H54 (cell line): ENCODE measurements at regions not wholly inside any gene's neighbourhood (a gene's known extent, or its start where the extent isn't known, plus 50 kb on each side); places are given as distances from the start of the nearest gene placed in this dataset.

Experiments used
- DNase-seq: peaks from one replicate; pipeline ENCODE4 v3.0.0; 2011; ENCODE audit warnings: low spot score, mixed read lengths; ENCODE audit not compliant: insufficient read length
- FAIRE-seq: peaks from 3 replicates; lab custom pipeline; 2011; peaks lifted over from hg19 to GRCh38; lab: Jason Lieb, UNC
- POLR2A ChIP-seq: IDR thresholded peaks from 2 replicates; pipeline ENCODE4 v1.6.1; 2011; ENCODE audit warnings: low read depth, mild to moderate bottlenecking, low read length

- no peak for TF ChIP-seq POLR2A
- no peak for FAIRE-seq
- DNase-seq, result no peak
Measured at GRCh38 chr2:173661586-173661985, 303.6 kb downstream of the SP3 start.

- TF ChIP-seq POLR2A, result no peak
- no peak for DNase-seq
- no peak for FAIRE-seq
Measured at GRCh38 chr2:173663353-173663752, 301.8 kb downstream of the SP3 start.

DNA sequence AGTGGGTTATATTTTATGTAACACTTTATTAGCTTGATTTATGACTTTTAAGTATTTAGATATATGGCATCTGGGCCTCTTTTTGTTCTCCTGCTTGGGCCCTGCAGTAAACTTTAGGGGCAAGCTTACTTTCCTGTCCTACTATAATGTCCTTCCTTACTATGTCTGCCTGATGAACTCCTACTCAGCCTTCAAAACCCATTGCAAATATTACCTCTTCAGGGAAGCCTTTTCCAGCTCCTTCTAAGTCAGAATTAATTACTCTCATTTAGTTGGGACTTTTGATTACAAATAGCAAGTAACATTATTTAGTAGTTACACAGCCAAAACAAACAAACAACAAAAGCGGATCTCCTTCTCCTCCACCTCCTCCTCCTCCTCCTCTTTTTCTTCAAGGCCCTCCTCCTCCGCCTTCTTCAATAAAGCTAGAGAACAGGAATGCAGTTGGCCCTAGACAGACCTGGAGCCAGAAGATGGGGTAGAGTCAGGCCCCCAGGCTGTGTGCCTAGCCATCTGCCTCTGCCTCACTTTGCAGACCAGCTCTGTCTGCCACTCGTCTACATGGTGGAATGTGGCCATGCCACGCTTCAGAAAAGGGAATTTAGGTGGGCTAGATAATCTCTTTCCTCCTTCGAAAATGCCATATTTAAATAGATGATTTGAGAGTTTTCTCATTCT lies 301.2 kb downstream of the SP3 start:
- no peak for DNase-seq
- FAIRE-seq, result no peak
- TF ChIP-seq POLR2A, result no peak

- no peak for DNase-seq
- TF ChIP-seq POLR2A, result no peak
- FAIRE-seq, result no peak
Measured at GRCh38 chr2:173664513-173664910, 300.7 kb downstream of the SP3 start.

GRCh38 chr2:173666171-173666888 lies 298.8 kb downstream of the SP3 start:
- no peak for TF ChIP-seq POLR2A
- FAIRE-seq (no peak), DNase-seq (no peak)

DNA sequence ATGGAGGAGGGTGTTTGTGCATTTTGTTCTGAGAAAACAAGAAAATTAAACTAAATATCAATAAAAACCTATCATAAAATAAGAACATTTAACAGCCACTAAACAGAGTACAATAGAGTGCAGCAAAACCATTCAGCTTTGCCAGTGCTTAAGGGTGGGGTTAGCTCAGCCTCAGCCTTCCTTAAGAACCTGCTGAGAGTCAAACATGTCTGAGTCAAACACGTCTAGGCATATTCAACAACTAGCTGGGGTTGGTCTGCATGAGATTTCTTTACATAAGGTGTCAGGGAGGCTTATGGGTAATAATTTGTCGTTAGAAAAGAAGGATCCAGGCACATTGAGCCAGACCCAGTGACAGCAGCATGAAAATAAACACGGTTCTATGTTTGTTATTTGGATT lies 298.2 kb downstream of the SP3 start:
- TF ChIP-seq POLR2A, result no peak
- DNase-seq (no peak), FAIRE-seq (peak; percentile 67)

GRCh38 chr2:173667415-173667814 lies 297.8 kb downstream of the SP3 start:
- FAIRE-seq (no peak), DNase-seq (no peak)
- no peak for TF ChIP-seq POLR2A

DNA sequence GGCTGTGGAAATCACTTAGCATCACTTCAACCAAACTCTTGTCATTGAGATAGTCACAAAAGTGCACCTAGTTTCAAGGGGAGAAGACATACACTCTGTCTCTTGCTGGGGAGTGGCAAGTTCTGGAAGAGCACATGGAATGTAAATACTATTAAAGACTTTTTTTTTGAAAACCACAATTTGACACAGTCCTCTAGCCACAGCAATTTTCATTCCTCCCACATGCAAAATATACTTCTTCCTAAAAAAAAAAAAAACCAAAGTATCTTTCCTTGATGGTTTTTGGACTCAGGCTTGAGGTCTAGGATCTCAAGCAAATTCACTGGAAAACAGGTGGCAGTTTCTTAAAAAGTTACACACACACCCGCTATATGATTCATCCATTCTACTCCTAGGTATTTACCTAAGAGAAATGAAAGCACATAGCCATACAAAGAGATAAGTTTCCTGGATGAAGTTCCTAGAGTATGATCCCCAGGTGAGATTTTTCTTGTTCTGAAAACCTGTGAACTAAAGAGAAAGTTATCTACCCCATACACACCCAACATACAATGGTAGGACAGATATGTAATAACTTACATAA lies 295.8 kb downstream of the SP3 start:
- no peak for TF ChIP-seq POLR2A
- FAIRE-seq (no peak), DNase-seq (no peak)

DNA sequence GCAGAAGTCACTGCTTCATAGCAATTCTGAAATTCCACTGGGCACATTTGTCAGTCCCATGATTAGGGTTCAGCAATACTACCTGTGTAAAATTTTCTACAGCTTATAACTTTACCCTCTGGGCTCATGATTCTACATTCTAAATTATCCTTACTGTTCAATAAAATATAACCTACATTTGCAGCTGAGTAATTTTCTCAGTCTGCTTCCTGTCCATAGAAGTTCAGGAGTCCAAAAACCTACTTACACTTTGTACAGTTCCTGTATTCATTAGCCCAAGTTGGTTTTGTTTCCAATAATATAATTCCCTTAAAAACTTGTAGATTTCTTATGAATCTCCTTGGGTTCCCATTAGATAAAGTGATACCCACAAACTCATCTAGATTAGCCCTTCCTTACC lies 295.3 kb downstream of the SP3 start:
- no peak for FAIRE-seq
- no peak for TF ChIP-seq POLR2A
- no peak for DNase-seq

- TF ChIP-seq POLR2A, result no peak
- FAIRE-seq, result peak; percentile 15
- no peak for DNase-seq
Measured at GRCh38 chr2:173672573-173673340, 292.4 kb downstream of the SP3 start.

GRCh38 chr2:173673640-173674039 lies 291.5 kb downstream of the SP3 start:
- no peak for TF ChIP-seq POLR2A
- DNase-seq, result no peak

GRCh38 chr2:173676647-173677046 lies 288.5 kb downstream of the SP3 start:
- FAIRE-seq, result peak; percentile 11
- DNase-seq, result no peak
- TF ChIP-seq POLR2A, result no peak

More at GRCh38 chr2:173673640-173674039, 291.5 kb downstream of the SP3 start:
- FAIRE-seq, result peak; percentile 15

- TF ChIP-seq POLR2A, result no peak
- DNase-seq (no peak), FAIRE-seq (no peak)
Measured at GRCh38 chr2:173678186-173678585, 287.0 kb downstream of the SP3 start.

- FAIRE-seq, result no peak
- TF ChIP-seq POLR2A, result no peak
Measured at GRCh38 chr2:173680574-173680973, 284.6 kb downstream of the SP3 start.

More at GRCh38 chr2:173680574-173680973, 284.6 kb downstream of the SP3 start:
- no peak for DNase-seq
